GM19395 (cell line): ENCODE measurements at regions not wholly inside any gene's neighbourhood (a gene's known extent, or its start where the extent isn't known, plus 50 kb on each side); places are given as distances from the start of the nearest gene placed in this dataset.

Experiments
- ATAC-seq: cut with Tn5 transposase; IDR thresholded peaks from one replicate; pipeline ENCODE4 v1.9.1; 2021; ENCODE audit warnings: mild to moderate bottlenecking, moderate library complexity; ENCODE audit not compliant: unreplicated experiment

DNA sequence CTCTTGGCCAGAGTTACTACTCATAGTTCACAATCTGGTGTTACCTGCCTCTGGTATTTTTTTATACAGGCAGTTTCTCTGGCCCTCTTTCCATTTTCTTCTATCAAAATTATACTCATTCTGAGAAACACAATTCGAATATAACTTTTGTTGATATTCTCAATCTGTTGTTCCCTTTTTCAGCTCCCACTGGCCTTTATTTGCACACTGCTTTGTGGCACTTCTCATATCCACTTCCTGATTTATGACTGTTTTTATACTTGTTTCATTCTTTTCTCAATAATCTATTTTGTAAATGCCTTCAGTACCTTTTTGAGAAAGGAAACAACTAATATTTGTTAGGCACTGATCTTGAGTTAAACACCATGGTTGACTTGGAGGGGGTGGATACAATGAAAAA lies 93.8 kb upstream of the HDAC9 start:
- no peak for ATAC-seq

DNA sequence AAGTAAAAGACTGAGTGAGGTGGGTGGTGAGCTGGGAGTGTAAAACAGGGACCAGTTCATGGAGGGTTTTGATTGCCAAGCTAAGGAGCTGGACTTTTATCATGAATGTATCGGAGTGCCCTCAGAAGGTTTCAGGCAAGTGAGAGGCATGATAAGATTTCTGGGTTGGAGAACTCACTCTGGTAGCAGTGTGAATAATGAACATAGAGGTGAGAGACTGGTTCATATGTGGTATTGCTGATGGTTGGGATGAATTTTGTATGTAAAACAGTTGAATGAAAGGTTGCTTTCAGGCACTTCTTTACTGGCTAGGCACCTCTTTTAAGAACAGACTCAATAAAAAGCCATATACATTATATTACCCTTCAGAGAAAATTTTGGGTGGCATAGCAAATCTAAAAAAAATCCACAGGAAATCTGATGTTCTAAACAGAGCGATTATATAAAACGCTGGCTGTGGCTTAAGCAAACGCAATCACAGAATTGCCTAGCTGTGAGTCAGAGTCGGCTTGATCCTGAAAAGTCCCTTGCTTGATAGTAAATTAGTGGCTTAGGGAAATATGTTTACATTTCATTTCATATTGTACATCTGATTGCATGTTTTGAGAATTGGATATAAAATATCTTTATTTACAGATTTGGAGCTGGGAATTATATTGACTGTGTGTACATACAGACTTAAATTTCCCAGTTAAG lies 92.9 kb upstream of the HDAC9 start:
- ATAC-seq, result no peak

DNA sequence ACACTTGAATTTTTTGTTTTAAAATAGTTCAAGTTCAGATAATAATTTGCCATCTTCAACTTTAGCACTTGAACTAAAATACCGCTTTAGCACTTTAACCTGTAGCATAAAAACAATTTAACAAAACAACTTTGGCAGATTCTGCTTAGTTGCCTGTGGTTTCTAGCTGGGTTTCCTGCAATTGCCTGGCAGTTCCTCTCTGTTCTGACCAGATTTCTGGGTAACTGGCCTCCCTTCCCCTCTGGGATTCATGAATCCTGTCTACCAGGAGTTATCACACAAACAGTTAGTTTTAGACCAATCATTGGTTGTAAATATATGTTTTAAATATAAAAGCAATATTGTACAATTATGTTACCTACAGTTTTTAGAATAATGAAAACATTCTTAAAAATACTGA lies 89.8 kb upstream of the HDAC9 start:
- no peak for ATAC-seq

DNA sequence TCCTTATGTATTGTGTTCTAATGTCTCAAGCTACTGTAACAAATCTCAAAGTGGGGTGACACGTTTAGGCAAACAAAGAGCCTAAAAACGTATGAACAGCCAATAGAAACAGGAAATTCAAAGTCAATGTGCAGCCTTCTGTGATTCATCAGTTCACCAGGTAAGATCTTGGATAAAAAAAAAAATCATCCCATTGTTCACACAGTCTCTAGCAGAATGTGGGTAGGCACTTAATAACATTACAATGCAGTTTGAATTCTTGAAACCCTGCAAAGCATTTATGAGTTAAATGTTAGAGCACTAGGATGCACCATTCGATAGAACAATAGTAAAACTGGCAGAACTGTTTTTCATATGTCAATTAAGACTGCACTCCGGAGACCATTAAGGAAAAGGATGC lies 88.2 kb upstream of the HDAC9 start:
- ATAC-seq, result no peak

DNA sequence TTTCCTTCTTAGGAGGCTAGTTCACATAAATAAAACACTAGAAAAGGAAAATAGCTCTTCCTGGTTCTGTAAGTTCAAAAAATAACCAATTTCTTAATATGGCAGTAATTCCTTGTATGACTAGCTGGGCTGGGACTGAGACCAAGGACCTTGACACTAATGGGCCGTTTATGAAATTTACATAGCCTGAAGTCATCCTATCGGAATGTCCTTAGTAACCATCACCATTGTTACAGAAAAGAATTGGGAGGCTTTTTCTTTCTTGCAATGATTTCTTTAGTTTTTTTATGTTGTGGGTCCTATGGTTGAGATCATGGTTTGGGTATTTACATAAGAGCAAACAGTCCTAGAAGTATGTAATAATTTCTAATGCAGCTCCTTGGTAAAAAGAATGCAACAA lies 87.1 kb upstream of the HDAC9 start:
- ATAC-seq, result no peak

DNA sequence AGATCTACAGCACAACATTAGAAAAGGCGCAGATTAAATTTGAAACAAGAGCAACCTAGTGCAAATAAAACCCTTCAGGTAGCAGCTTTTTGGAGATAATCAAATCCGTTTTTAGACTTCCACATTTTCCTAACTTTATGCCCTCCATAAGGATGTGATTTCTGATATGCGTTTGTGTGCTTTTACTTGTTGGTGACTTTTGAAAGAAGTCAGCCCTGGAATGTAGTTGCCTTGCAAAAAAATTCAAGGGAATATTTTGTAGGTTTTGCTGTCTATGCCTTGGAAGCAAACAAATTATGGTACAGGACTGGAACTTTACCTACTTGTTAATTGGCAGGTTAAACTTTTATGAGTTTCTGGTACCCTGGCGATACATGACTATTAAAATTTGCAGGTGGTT lies 86.7 kb upstream of the HDAC9 start:
- no peak for ATAC-seq

DNA sequence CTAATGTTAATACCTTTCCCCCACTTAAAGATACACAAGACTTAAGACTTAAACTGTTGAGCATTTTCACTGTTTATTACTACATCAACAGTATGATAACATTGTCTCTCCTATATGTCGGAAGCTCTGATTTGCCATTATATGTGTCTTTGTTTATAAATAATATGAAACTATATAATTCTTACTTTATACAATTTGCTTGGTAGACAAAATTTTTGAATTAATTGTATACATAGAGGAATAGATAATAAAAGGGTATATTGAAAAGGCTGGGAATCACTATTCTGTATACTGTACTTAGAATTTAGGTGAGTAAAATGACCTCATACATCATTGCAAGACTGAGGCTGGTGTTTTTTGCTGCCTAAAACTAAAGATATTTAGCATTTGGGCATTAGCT lies 82.1 kb upstream of the HDAC9 start:
- ATAC-seq, result no peak

DNA sequence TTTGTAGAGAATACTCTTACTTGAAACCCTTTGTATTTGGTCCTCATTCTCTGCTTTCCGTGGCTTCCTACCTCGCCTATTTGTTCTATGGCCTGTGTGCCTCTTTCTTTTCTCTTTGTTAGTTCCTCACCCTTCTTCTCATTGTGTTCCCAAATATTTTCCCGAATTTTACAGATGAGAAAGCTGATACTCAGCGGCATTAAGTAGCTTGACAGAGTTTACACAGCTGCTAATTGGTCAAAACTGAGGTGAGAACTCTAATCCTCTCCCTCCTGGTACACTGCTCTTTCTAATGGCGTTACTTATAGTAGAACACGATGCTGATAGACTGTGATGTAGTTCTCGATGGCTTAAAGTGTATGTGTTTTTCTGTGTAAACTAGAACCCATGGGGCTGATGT lies 80.7 kb upstream of the HDAC9 start:
- ATAC-seq, result no peak

DNA sequence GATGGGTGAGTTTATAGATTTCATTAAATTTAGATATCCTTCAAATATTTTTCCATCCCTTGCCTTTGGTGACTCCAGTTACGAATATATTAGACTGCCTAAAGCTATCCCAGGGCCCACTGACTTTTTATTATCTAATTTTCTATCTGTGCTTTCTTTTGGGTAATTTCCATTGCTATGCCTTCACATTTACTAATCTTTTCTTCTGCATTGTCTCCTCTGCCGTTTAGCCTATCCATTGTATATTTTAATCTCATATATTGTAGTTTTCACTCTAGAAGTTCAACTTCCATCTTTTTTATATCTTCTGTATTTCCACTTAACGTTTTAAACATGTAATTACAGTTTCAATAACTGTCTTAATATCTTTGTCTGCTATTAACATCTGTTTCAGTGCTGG lies 78.6 kb upstream of the HDAC9 start:
- ATAC-seq, result no peak

DNA sequence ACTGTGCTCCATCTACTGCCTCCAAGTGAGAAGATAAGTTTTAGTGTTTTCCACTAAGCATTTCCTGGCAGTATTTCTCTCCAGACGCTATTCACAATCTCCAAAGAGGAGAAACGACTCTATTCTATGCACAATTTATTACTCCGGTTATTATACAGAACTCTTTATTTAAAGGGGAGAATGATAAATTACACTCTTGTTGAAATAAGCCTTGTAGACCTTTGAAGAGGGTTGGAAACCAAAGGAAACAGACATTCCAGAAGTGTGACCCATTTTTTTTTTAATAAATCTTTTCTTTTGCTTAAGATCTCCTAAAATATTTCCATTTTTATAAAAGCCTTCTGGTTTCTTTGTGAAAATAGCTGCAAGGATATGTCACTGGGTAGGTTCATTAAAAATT lies 76.1 kb upstream of the HDAC9 start:
- ATAC-seq, result no peak

DNA sequence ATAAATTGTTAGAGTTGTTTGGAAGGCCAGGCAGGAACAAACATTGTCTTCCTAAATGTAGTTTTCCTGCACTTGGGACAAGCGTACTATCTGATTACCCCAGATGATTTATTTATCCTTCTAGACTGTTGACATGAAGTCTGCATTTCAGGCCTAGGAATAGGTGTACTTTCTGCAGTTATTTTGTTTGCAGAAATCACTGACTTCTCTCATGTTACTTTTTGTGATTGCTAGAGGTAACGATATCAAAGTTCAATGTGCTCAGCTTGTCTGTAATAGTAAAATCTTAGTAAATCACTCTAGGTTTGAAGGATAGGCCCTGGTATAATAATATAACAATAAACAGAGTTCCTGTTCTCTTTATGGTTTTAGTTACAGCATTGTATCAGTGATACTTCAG lies 75.4 kb upstream of the HDAC9 start:
- no peak for ATAC-seq

DNA sequence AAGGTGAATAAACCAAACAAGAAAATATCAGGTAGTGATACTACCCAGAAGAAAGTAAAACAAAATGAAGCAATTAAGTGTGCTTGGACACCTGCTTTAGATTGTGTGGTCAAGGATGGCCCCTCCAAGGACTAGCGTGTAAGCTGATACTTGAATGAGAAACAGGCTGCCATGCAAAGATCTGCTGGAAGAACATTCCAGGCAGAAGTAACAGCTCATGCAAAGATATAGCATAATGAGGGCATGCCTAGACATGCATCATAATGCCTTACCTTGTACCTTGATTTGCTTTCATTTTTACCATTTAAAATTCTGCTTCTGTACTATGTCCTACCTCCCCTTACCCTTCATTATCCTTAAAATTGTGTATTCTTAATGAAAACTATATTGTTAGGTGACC lies 74.8 kb upstream of the HDAC9 start:
- no peak for ATAC-seq

DNA sequence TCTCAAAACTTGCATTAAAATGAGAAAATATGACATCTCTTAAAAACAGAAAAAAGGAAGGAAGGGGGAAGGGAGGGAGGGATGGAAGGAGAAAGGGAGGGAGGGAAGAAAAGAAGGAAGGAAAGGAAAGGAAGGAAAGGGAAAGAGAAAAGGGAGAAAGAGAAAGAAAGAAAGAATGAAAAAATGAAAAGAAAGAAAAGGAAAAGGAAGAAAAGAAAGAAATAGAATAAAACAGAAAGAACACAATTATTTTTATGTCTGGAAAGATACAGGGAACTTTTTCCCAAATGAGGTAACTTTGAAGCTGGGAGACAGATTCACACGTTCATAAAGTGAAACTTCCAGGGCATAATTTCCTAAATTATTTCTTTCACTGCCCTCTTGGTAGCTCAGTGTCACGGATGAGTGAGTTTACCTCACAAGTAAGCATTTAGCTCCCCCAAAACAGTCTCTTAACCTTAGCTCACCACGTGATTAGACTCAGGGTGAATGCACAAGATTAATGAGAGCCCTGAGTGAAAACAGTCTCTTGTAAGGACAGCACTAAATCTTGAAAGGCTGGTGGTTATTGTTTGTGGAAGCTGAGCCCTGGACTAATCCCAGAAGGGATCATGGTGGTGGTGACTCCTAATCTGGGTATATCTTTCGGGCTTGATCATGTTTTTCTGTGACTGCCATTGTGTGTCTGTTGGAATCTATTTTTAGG lies 74.1 kb upstream of the HDAC9 start:
- ATAC-seq, result no peak

DNA sequence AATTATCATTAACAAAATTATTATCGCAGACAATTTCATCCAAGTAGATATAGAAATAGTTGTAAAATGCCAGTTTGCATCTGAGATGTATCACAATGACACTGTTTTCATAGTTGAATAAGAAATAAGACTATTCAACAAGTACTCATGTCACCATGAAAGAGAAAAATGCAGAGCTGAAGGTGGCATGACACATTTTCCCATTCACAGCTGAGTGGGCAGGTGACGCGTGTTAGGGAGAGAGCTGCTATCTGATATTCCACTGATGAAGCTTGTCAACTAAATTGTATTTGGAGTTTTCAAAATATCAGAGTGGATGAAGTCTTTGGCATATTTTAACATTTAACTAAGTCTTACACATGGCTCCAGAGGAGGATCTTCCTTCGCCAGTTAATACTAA lies 70.3 kb upstream of the HDAC9 start:
- no peak for ATAC-seq

DNA sequence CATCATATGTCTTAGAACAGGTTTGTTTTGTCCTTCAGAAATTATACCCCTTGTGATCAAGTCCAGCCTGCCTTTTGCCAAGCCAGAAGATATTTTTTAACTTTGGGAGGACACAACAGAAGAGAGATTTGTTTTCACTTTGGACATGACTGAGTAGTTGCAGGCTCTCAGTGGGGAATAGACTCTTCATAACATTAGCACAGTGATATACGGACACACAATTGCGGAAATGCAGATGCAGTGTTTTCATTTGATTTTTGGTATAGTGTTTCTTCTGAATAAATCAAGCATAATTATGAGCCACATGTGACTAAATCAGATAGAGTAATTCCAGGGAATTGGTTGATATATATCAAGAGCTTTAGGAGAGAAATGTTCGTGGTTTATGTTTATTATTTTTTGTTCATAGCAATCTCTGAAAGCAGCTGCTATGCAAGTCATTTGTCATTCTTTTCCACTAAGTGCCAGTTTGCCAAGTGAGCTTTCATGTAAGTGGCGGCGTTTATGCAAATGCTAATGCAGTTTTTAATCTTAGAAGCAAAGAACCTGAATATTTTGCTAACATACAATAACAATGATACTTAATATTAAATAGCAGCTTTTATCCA lies 69.6 kb upstream of the HDAC9 start:
- ATAC-seq, result no peak

DNA sequence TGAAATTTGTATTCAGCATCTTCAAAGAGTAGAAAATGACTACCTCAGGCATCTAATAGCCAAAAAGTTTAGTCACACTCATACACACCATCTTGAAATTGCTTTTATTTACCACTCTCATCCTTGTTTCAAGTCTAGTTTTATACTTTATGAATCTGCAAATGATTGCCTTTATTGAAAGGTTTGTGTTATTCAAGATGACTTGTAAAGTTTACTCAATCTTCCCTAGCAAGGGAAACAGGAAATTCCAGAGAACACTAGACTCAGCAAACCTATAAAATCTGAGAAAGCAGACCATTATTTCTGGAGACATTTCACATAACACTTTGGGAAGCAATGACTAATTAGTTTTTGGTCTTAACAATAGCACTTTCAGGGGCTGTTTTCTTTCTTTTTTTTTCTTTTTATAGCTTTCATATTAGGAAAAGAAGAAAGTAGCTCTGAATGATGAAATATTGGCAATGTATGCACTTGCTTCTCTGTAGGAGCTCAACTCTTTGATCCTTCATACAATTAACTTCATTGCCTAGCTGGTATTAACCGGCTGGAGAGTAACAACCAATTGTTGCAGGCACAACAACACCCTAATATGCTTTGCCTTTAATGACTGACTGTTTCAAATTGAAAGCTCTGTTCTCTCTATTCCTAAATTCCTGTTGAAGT lies 68.9 kb upstream of the HDAC9 start:
- ATAC-seq, result no peak

DNA sequence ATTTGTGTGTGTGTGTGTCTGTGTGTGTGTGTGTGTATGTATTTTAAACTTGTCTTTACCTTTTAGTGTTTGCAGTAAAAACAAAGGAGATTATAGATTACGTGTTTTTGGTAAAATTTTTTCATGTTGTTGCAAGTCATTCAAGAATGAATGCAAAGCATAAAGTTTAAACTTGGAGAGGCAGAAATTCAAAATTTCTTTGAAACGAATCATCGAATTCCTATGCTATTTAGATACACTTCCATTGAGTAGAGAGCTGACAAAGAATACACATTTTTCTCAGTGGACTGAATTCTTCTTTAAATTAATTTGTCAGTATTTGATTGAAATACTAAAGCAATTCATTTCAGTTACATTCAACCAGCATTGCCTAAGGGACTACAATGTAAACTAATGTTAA lies 66.0 kb upstream of the HDAC9 start:
- ATAC-seq, result no peak

DNA sequence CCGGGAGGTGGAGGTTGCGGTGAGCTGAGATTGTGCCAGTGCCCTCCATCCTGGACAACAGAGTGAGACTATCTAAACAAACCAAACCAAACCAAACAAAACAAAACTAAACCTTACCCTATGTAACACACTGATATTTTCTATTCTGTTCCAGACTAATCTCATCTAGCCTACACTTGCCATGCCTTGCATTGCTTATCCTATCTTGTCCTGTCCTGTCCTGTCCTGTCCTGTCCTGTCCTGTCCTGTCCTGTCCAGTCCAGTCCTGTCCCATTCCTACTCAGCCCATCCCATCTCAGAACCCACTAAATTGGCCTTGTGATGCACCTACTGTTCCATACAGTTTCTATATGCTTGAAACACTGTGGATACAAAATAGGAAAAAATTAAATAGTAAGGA lies 64.7 kb upstream of the HDAC9 start:
- ATAC-seq, result no peak

DNA sequence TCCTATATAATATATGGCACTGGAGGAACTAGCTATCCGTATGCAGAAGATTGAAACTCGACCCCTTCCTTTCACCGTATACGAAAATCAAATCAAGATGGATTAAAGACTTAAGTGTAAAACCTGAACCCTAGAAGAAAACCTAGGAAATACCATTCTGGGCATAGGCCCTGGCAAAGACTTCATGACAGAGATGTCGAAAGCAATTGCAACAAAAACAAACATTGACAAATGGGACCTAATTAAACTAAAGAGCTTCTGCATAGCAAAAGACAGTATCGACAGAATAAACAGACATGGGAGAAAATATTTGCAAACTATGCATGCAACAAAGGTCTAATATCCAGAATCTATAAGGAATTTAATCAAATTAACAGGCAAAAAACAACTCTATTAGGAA lies 61.4 kb upstream of the HDAC9 start:
- ATAC-seq, result no peak

DNA sequence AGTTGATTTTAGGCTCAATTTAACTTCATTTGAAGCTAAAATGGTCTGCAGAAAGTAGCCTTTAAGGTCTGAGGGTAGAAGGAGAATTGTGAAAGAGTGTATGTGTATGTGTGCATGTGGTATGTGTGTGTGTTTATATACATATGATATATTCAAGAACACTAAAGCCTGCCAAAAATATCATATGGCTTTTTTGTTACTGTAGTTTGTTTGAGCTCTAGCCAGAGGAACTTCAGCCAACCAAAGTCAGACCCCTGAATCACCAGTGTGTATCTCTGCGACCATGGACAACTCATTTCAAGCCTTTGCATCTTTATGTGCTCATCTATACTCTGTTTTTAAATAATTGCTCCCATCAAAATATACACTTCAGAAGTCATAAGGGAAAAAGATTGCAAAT lies 58.4 kb upstream of the HDAC9 start:
- no peak for ATAC-seq

DNA sequence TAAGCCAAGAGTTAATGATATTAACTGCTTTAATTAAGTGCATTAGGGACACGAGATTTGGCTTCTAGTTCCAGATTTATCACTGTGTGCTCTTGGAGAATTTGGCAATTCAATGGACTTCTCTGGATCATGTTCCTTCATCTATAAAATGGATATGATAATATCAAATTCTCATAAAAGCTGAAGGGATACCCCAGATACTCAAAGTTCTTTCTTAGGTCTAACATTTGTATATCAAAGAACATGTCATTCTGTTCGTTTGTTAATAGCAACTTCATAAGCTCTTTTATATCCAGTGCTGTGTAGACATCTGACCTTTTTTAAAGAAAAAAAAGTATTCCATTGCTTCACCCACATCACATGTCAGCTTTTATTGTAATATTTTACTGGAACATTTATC lies 54.6 kb upstream of the HDAC9 start:
- ATAC-seq, result no peak

DNA sequence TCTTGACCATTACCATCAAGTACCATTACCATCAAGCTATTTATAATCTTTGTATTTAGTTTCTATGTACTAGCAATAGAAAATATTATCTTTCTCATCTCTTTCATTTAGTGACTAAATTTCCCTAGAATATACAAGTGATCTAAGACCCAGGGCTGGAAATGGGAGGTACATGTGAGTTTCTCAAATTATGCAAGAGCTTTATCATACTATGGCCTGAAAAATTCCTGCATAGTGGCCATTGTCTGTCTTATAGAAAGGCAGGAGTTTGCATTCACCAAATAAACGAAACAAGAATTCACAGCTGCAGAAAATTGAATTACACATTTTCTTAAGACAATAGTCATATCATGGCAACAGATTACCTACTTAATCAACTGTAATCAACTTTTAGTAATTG lies 50.7 kb upstream of the HDAC9 start:
- no peak for ATAC-seq
